Mucosa of gallbladder (tissue), 1 donor: ENCODE measurements at regions not wholly inside any gene's neighbourhood (a gene's known extent, or its start where the extent isn't known, plus 50 kb on each side); places are given as distances from the start of the nearest gene placed in this dataset.
"Not testable (repeated sequence)": the region's sequence is repeated elsewhere in the genome, so short reads cannot be mapped to it uniquely, and the experiment has no call there.

ENCODE experiments used
- DNase-seq: peaks from one replicate; pipeline ENCODE4 v3.0.0-alpha.2; 2020; ENCODE audit warnings: low spot score
- donor health status: DM: no; HTN: no; CAD: no.

DNA sequence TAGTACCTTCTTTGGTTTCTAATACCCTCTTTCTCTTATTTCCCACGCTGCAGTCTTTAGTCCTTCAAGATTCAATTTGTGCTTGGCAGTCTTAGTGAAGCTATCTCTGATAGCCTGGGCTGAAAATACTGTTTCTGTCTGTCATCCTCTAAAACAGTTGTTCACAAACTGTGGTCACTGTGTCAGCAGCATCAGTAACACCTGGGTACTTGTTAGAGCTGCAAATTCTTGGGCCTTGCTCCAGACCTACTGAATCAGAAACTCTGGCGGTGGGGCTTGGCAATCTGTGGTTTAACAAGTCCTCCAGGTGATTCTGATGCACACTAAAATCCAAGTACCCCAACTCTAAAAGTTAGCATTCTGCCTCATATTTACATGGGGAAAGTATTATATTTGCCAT, 217.5 kb upstream of the SEL1L start:
- no peak for DNase-seq

- no peak for DNase-seq
These were observed 225.9 kb upstream of the SEL1L start for GRCh38 chr14:81759541-81759940.

GRCh38 chr14:81765651-81766275, 232.1 kb upstream of the SEL1L start:
- no peak for DNase-seq

GRCh38 chr14:81766321-81766915, 232.8 kb upstream of the SEL1L start:
- no peak for DNase-seq

GRCh38 chr14:81767266-81767995, 233.8 kb upstream of the SEL1L start:
- no peak for DNase-seq

GRCh38 chr14:81771651-81772275, 238.1 kb upstream of the SEL1L start:
- DNase-seq: no peak

- DNase-seq: no peak
These were observed 238.7 kb upstream of the SEL1L start for GRCh38 chr14:81772381-81772780.

DNA sequence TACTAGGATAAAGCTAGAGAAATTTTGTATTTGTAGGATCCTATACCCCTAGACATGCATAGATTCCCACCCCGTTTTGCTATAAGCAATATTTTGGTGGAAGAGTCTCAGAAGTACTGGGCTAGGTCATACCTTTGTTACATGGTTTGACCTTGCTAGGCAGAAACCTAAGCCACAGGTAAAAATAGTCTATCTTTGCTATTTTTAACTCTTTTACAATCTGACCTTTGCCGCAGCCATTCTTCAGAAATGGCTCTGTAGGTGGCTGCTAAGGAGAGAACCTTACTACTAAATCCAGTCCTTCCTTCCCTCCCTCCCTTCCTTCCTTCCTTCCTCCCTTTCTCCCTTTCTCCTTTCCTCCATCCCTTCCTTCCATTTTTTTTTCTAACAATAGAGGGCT, 242.9 kb upstream of the SEL1L start:
- no peak for DNase-seq

GRCh38 chr14:81781798-81782197, 248.1 kb upstream of the SEL1L start:
- DNase-seq: not testable (repeated sequence)

- DNase-seq: no peak
These were observed 250.4 kb upstream of the SEL1L start for GRCh38 chr14:81784084-81784483.

GRCh38 chr14:81797315-81797714, 263.7 kb upstream of the SEL1L start:
- peak; percentile 11 for DNase-seq

- peak; percentile 30 for DNase-seq
These were observed 268.3 kb upstream of the SEL1L start for GRCh38 chr14:81801921-81802320.

- no peak for DNase-seq
These were observed 268.7 kb upstream of the SEL1L start for GRCh38 chr14:81802341-81802740.

GRCh38 chr14:81805785-81806184, 272.1 kb upstream of the SEL1L start:
- no peak for DNase-seq

DNA sequence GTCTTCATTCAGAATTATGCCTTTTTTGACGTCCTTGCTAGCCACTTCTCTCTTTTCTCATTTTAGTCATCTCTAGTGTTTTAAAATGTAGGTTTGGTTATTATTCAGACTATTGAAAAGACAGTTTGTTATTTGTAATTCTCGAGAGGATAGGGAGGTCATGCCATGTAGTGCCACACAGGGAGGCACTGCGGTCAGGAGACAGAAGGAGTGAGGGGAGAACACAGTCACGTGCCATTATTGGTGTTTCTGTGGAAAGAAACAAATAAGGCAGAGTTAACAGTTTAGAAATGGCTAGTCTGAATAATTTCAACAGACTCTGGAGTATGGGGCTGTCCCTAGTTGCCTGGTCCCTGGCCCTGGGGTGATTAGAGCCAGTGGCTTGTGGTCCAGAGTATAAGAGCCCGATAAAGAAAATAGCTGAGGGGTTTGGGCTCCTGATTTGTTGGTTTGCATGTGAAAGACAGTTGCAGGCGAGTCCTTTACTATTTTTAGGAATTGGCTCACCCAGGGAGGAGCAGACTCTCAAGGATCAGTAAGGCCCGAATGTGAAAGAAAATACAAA, 278.1 kb upstream of the SEL1L start:
- no peak for DNase-seq

DNA sequence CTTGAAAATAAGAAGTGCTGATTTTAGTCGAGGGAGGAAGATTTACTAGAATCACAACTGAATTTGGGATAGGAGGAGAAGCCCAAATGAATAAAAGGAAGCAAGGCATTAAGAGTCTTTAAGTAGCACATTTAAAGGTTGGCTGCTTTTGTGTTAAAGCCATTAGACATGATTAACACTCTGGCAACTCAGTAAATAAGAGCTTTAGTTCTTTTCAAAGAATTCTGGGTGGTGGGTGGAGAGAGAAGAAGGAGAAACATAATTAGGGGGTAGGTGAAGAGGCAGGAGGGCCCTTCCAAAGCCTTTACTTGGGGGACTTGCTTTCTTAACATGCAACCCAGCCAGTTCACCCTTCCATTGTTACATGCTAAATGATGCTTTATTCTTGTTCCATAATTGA, 284.6 kb upstream of the SEL1L start:
- no peak for DNase-seq

DNA sequence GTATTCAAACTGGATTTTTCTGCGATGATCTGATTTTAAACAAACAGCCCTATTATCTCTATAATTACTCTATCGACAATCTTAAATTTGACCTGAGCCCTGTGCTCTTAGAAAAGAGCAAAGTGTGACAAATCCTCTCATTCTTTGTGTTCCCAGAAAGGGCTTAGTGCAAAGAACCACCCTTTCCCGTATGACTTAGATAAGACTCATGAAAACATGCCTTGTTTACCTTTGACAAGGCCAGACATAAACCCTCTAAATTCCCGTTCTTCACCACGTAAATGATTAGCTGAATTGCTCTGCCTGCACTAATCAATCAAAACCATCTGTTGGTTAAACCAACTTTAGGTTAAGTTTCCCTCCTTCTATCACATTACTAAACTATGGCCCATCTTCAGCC, 285.7 kb upstream of the SEL1L start:
- no peak for DNase-seq

- DNase-seq: no peak
These were observed 286.3 kb upstream of the SEL1L start for GRCh38 chr14:81819910-81820309.

DNA sequence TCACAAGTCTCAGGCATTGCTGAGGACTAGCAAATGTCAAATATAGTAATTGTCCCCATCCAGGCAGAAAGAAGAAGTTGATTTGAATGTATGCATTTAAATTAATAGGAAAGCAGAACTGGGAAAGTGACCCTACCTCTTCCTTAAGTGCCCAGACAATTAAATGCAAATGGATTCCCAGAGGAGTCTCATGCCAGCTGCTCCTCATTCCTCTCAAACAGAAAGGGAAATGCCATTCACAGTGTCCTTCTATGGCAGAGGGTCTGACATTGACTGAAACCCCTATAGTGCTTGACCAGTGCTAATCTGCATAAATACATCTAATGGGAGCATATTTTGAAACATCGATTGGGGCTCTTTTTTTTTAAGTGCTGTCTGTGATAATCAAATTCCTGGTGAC, 292.4 kb upstream of the SEL1L start:
- no peak for DNase-seq

DNA sequence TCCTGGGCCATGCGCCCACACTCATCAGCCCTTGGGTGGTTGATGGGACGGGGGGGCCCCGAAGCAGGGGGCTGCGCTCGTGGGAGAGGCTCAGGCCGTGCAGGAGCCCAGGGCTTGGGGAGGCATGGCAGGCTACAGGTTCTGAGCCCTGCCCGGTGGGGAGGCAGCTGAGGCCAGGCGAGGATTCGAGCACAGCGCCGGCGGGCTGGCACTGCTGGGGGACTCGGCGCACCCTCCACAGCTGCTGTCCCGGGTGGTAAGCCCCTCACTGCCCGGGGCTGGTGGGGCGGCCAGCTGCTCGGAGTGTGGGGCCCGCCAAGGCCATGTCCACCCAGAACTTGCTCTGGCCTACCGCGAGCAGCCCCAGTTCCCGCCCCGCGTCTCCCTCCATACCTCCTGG, 295.8 kb upstream of the SEL1L start:
- no peak for DNase-seq

DNA sequence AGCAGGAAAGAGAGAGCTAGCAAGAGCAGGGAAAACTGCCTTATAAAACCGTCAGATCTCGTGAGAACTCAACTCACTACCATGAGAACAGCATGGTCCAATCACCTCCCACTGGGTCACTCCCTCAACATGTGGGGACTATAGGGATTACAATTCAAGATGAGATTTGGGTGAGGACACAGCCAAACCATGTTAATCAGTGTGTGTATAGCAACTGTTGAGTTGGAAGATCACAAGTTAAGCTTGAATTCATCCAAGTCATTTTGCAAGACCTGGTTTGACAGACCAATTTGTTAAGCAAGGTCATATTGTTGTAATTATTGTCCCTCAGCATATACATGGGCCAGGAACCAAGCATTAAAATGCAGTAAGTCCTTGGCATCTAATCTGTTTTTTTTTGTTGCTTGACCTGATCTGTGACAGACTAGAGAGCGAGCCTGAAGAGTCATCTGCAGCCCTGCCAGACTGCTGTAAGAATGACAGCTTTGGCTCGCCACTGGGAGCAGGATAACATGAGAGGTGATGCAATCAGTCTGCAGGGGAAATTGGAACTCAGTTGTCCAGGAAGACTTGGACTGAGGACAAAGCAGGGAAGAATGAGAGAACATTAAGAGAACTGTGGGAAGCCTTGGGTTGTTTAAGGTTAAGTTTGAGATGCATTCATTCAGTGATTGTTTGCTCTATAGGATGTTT, 297.6 kb upstream of the SEL1L start:
- peak; percentile 15 for DNase-seq

- DNase-seq: no peak
These were observed 300.7 kb upstream of the SEL1L start for GRCh38 chr14:81834308-81834707.
